IMR-90 (cell line): ENCODE measurements at regions not wholly inside any gene's neighbourhood (a gene's known extent, or its start where the extent isn't known, plus 50 kb on each side); places are given as distances from the start of the nearest gene placed in this dataset.

Source experiments
- ATAC-seq: fragments of 200-7000 bp; cut with Tn5 transposase; 2 replicates; pipeline ENCODE4 v1.9.1; 2020; ENCODE audit warnings: low read depth, mild to moderate bottlenecking, moderate library complexity
- BruUV-seq: library from RNA; stranded (reverse); fragments of 400-500 nt; replicated peaks from 2 replicates; lab custom pipeline; 2021; lab: Mats Ljungman, UMichigan
- CTCF ChIA-PET: fragments of 300-600 bp; formaldehyde crosslinking; extraction: SDS; loops from one replicate; lab custom pipeline; 2021; ENCODE audit warnings: antibody characterized with exemption; lab: Yijun Ruan, JAX
- POLR2A ChIA-PET: fragments of 300-600 bp; sonication (Branson Sonifier 250); formaldehyde crosslinking; loops from one replicate; lab custom pipeline; 2022; ENCODE audit warnings: antibody characterized with exemption; ENCODE audit not compliant: unreplicated experiment; lab: Charles Lee
- DNase-seq: peaks from one replicate; pipeline ENCODE4 v3.0.0; 2013
- H2AFZ ChIP-seq: replicated peaks from 2 replicates; pipeline ENCODE3; 2013; ENCODE audit warnings: low read length, mild to moderate bottlenecking; ENCODE audit not compliant: poor library complexity
- H2AK5ac ChIP-seq: 2 replicates; pipeline ENCODE4 v1.6.1; 2013; ENCODE audit warnings: low read depth, low read length, inconsistent platforms
- H2AK9ac ChIP-seq: replicated peaks from 2 replicates; pipeline ENCODE3; 2013; ENCODE audit warnings: mild to moderate bottlenecking, low read depth, low read length, moderate library complexity; ENCODE audit not compliant: poor library complexity
- H2BK120ac ChIP-seq: 2 replicates; pipeline ENCODE4 v1.6.1; 2013; ENCODE audit warnings: low read depth, low read length, inconsistent platforms
- H2BK15ac ChIP-seq: 3 replicates; pipeline ENCODE4 v1.6.1; 2013; ENCODE audit warnings: low read depth, low read length, inconsistent platforms
- H2BK20ac ChIP-seq: 2 replicates; pipeline ENCODE4 v1.6.1; 2013; ENCODE audit warnings: low read depth, mild to moderate bottlenecking, inconsistent platforms, low read length, moderate library complexity
- H2BK5ac ChIP-seq: 2 replicates; pipeline ENCODE4 v1.6.1; 2013; ENCODE audit warnings: mild to moderate bottlenecking, low read depth, low read length, inconsistent platforms; ENCODE audit not compliant: poor library complexity, severe bottlenecking
- H3K14ac ChIP-seq: replicated peaks from 2 replicates; pipeline ENCODE4 v1.6.1; 2013; ENCODE audit warnings: low read depth, low read length, inconsistent platforms
- H3K18ac ChIP-seq: 2 replicates; pipeline ENCODE4 v1.6.1; 2013; ENCODE audit warnings: low read depth, low read length, control low read depth
- H3K23ac ChIP-seq: 2 replicates; pipeline ENCODE4 v1.6.1; 2013; ENCODE audit warnings: low read depth, low read length, inconsistent platforms
- H3K27ac ChIP-seq: 2 replicates; pipeline ENCODE4 v1.5.1; 2013; ENCODE audit warnings: mild to moderate bottlenecking, control low read depth, low read length; ENCODE audit not compliant: insufficient read depth
- H3K27me3 ChIP-seq: 2 replicates; pipeline ENCODE4 v1.6.1; 2013; ENCODE audit warnings: low read length; ENCODE audit not compliant: control insufficient read depth, insufficient read depth
- H3K36me3 ChIP-seq: 2 replicates; pipeline ENCODE4 v1.6.1; 2013; ENCODE audit warnings: low read length, mixed read lengths; ENCODE audit not compliant: control insufficient read depth, insufficient read depth
- H3K4ac ChIP-seq: 2 replicates; pipeline ENCODE4 v1.6.1; 2013; ENCODE audit warnings: low read depth, low read length, inconsistent platforms
- H3K4me1 ChIP-seq: 2 replicates; pipeline ENCODE4 v1.6.1; 2013; ENCODE audit warnings: low read length, mixed read lengths; ENCODE audit not compliant: control insufficient read depth, insufficient read depth
- H3K4me2 ChIP-seq: 2 replicates; pipeline ENCODE4 v1.6.1; 2013; ENCODE audit warnings: low read depth, mild to moderate bottlenecking, control low read depth, low read length, moderate library complexity
- H3K4me3 ChIP-seq: 2 replicates; pipeline ENCODE4 v1.5.1; 2013; ENCODE audit warnings: low read depth, mild to moderate bottlenecking, control low read depth, low read length, moderate library complexity; ENCODE audit not compliant: insufficient read depth
- H3K56ac ChIP-seq: 2 replicates; pipeline ENCODE4 v1.6.1; 2013; ENCODE audit warnings: low read length, inconsistent platforms; ENCODE audit not compliant: insufficient read depth; ENCODE audit errors: extremely low read depth
- H3K79me1 ChIP-seq, 2 experiments: 2 replicates each; pipeline ENCODE4 v1.6.1; 2013; ENCODE audit warnings: low read length in 2 of 2, inconsistent platforms in 1 of 2, low read depth in 1 of 2
- H3K9ac ChIP-seq: 2 replicates; pipeline ENCODE4 v1.6.1; 2013; ENCODE audit warnings: low read depth, low read length, control low read depth
- H3K9me1 ChIP-seq: 2 replicates; pipeline ENCODE4 v1.6.1; 2013; ENCODE audit warnings: low read length, inconsistent platforms; ENCODE audit not compliant: insufficient read depth
- H3K9me3 ChIP-seq: 2 replicates; pipeline ENCODE4 v1.6.1; 2013; ENCODE audit warnings: low read length; ENCODE audit not compliant: control insufficient read depth, insufficient read depth
- H4K20me1 ChIP-seq: 2 replicates; pipeline ENCODE4 v1.6.1; 2013; ENCODE audit warnings: low read length, inconsistent platforms; ENCODE audit not compliant: insufficient read depth
- H4K5ac ChIP-seq: 2 replicates; pipeline ENCODE4 v1.6.1; 2013; ENCODE audit warnings: mild to moderate bottlenecking, low read depth, low read length, control low read depth
- H4K8ac ChIP-seq, 2 experiments: 2 replicates each; pipeline ENCODE4 v1.6.1; 2013; ENCODE audit warnings: low read depth in 2 of 2, low read length in 2 of 2, control low read depth in 1 of 2, inconsistent platforms in 1 of 2
- H4K91ac ChIP-seq: 2 replicates; pipeline ENCODE4 v1.6.1; 2013; ENCODE audit warnings: low read depth, low read length, inconsistent platforms; ENCODE audit not compliant: insufficient read depth
- BHLHE40 ChIP-seq: fragments of 150-350 bp; IDR thresholded peaks from 2 replicates; pipeline ENCODE4 v1.6.1; 2016; ENCODE audit warnings: mild to moderate bottlenecking, low read depth, low read length
- CEBPB ChIP-seq: IDR thresholded peaks from 2 replicates; pipeline ENCODE4 v1.6.1; 2012; ENCODE audit warnings: low read depth, low read length, improper control_type of control experiment
- ELK1 ChIP-seq: fragments of 150-350 bp; IDR thresholded peaks from 2 replicates; pipeline ENCODE4 v1.6.1; 2016; ENCODE audit warnings: low read depth, mild to moderate bottlenecking, low read length, moderate library complexity, borderline replicate concordance
- FOS ChIP-seq: fragments of 150-350 bp; IDR thresholded peaks from 2 replicates; pipeline ENCODE4 v1.6.1; 2016; ENCODE audit warnings: low read depth, low read length
- MAZ ChIP-seq: IDR thresholded peaks from 2 replicates; pipeline ENCODE4 v1.6.1; 2012; ENCODE audit warnings: low read depth, mild to moderate bottlenecking, low read length, improper control_type of control experiment, moderate library complexity, borderline replicate concordance
- RCOR1 ChIP-seq: IDR thresholded peaks from 2 replicates; pipeline ENCODE4 v1.6.1; 2012; ENCODE audit warnings: mild to moderate bottlenecking, low read length, improper control_type of control experiment; ENCODE audit not compliant: insufficient replicate concordance
- RFX5 ChIP-seq: IDR thresholded peaks from 2 replicates; pipeline ENCODE4 v1.8.0; 2012; ENCODE audit warnings: low read depth, mild to moderate bottlenecking, low read length, moderate library complexity
- WGBS, 2 experiments: methylation state at CpG; one replicate each; pipeline versions ENCODE4 v1.1.5 to v1.1.7; 2013; ENCODE audit warnings: missing lambda C conversion rate in 2 of 2; ENCODE audit not compliant: insufficient read length in 1 of 2; ENCODE audit errors: extremely low coverage in 2 of 2; 5-methylcytosine and 5-hydroxymethylcytosine counted together
- dilution Hi-C: fragments of 300-500 bp; cut with HindIII; formaldehyde crosslinking; loops from one replicate; pipeline ENCODE4 v1.14.3; 2018; ENCODE audit warnings: low sequenced_read_pairs; ENCODE audit not compliant: unreplicated experiment
- in situ Hi-C: fragments of 300-500 bp; cut with MboI; formaldehyde crosslinking; loops from 3 replicates; pipeline ENCODE4 v1.14.3; 2019; ENCODE audit warnings: low sequenced_read_pairs, inconsistent platforms, mixed read lengths
- intact Hi-C: fragments of 100-400 bp; cut with micrococcal nuclease; formaldehyde crosslinking; loops from 2 replicates; pipeline ENCODE4 v1.10.0; 2022

GRCh38 chr10:121317374-121317773, 280.9 kb downstream of the FGFR2 start:
- no peak overlapping the region for H2AK9ac ChIP-seq
- in situ Hi-C loops = no loop called here
- H3K9ac ChIP-seq = no peak overlapping the region
- ATAC-seq (no peak), DNase-seq (no peak)
- no peaks in the 10 kb centered on the region for H3K4me1 ChIP-seq
- no peaks in the 10 kb centered on the region for H3K27me3 ChIP-seq
- H3K4me2 ChIP-seq = no peak overlapping the region
- no peaks in the 10 kb centered on the region for H4K20me1 ChIP-seq
- no peak overlapping the region for H3K4me3 ChIP-seq
- ChIA-PET POLR2A (no interaction called here), CTCF (no interaction called here)
- no peak overlapping the region for H3K56ac ChIP-seq
- no peak overlapping the region for H3K27ac ChIP-seq
- H2AK5ac ChIP-seq = no peak overlapping the region
- H3K36me3 ChIP-seq = no peaks in the 10 kb centered on the region
- no peak overlapping the region for H3K4ac ChIP-seq
- H3K23ac ChIP-seq = no peak overlapping the region
- no peak overlapping the region for H2BK20ac ChIP-seq
- H3K9me1 ChIP-seq = no peaks in the 10 kb centered on the region
- no TSS peak for BruUV-seq
- no peak overlapping the region for H2BK120ac ChIP-seq
- H2BK5ac ChIP-seq = no peak overlapping the region
- peaks cover 2% of the 10 kb centered on the region; the same call in 1 of the 2 replicates for H3K9me3 ChIP-seq
- H2BK15ac ChIP-seq = no peak overlapping the region
- no peak overlapping the region for H4K91ac ChIP-seq
- no peaks in the 10 kb centered on the region for H3K79me1 ChIP-seq
- intact Hi-C loops = no loop called here
- WGBS, 2 experiments = no CpG with 5 or more reads among the region's 1 CpG
- no peak for TF ChIP-seq RFX5
- no peak for TF ChIP-seq MAZ
- TF ChIP-seq ELK1 = no peak
- TF ChIP-seq BHLHE40 = no peak
- TF ChIP-seq CEBPB = no peak
- TF ChIP-seq FOS = no peak
- no peak for TF ChIP-seq RCOR1
- no peak overlapping the region for H4K8ac ChIP-seq
- H3K14ac ChIP-seq = no peak overlapping the region
- dilution Hi-C loops = no loop called here
- no peak overlapping the region for H4K5ac ChIP-seq
- no peak overlapping the region for H3K18ac ChIP-seq
- no peak overlapping the region for H2AFZ ChIP-seq
